Endothelial cell of umbilical vein (primary cell): ENCODE measurements at regions not wholly inside any gene's neighbourhood (a gene's known extent, or its start where the extent isn't known, plus 50 kb on each side); places are given as distances from the start of the nearest gene placed in this dataset.

Source experiments
- EZH2 ChIP-seq: IDR thresholded peaks from 2 replicates; pipeline ENCODE4 v1.6.1; 2012; ENCODE audit warnings: borderline replicate concordance, low read depth, mild to moderate bottlenecking, moderate library complexity, low read length, inconsistent platforms; ENCODE audit not compliant: severe bottlenecking
- POLR2A ChIP-seq: IDR thresholded peaks from 2 replicates; pipeline ENCODE4 v1.6.1; 2012; ENCODE audit warnings: low read depth, mild to moderate bottlenecking, control low read depth, low read length
- POLR2AphosphoS5 ChIP-seq: IDR thresholded peaks from 2 replicates; pipeline ENCODE4 v1.6.1; 2012; ENCODE audit warnings: low read depth, mild to moderate bottlenecking, control low read depth, low read length, moderate library complexity; ENCODE audit not compliant: insufficient read depth
- TF ChIP-seq, protein P1 (sequence below), 2 donors: IDR thresholded peaks; 1 replicate in 1 of 2; 2 replicates in 1 of 2; pipeline ENCODE4 v1.5.1; 2011; ENCODE audit warnings: low read length in 2 of 2, mild to moderate bottlenecking in 2 of 2, moderate library complexity in 2 of 2, control low read depth in 1 of 2, inconsistent platforms in 1 of 2, low read depth in 1 of 2; ENCODE audit not compliant: insufficient read depth in 1 of 2; ENCODE audit errors: extremely low read depth in 1 of 2
- TF ChIP-seq, protein P2 (sequence below): IDR thresholded peaks from 2 replicates; pipeline ENCODE4 v1.6.1; 2011; ENCODE audit not compliant: insufficient read depth, insufficient read length

DNA sequence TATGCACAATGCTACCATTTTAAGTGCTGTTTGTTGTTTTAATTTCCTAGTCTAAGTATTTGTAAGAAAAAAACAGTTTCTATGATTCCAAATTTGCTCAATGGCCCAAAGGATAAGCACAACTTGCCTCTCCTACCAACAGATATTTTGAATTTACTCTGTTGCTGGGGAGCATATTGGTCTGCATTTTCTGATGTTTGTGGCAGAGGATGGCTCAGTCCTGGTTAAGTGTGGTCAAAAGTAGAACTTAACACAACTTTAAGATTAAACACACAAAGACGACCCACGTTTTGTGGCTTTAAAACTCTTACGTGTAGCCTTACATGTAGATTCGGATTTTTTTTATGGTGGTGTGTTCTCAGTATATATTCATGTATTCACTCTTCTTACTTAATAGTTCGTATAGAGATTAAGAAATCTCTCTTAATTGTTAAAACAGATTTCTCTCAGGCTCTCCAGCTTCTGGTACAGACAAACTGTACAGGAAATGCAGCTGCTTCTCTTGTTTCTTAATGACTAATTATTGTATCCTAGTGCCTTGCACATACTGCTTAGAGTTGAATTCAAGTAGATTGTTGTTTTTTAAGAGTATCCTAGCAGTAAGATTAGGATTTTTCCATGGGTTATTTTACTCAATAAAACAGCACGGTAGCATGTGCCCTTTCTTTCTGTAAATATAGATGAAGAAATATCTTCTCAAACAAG is 86.2 kb downstream of the GPR85 start:
- TF ChIP-seq, protein P1, sequence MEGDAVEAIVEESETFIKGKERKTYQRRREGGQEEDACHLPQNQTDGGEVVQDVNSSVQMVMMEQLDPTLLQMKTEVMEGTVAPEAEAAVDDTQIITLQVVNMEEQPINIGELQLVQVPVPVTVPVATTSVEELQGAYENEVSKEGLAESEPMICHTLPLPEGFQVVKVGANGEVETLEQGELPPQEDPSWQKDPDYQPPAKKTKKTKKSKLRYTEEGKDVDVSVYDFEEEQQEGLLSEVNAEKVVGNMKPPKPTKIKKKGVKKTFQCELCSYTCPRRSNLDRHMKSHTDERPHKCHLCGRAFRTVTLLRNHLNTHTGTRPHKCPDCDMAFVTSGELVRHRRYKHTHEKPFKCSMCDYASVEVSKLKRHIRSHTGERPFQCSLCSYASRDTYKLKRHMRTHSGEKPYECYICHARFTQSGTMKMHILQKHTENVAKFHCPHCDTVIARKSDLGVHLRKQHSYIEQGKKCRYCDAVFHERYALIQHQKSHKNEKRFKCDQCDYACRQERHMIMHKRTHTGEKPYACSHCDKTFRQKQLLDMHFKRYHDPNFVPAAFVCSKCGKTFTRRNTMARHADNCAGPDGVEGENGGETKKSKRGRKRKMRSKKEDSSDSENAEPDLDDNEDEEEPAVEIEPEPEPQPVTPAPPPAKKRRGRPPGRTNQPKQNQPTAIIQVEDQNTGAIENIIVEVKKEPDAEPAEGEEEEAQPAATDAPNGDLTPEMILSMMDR (IDR thresholded peaks at IDR 0.05; ENCODE audit: extremely low read depth in 1 of 2, insufficient read depth in 1 of 2, low read depth in 1 of 2, low read length in 2 of 2): no peak
- no peak for TF ChIP-seq POLR2AphosphoS5
- TF ChIP-seq EZH2: no peak
- TF ChIP-seq POLR2A: no peak
- TF ChIP-seq, protein P2, sequence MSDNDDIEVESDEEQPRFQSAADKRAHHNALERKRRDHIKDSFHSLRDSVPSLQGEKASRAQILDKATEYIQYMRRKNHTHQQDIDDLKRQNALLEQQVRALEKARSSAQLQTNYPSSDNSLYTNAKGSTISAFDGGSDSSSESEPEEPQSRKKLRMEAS: no peak
